GM10266 (cell line): ENCODE measurements at regions not wholly inside any gene's neighbourhood (a gene's known extent, or its start where the extent isn't known, plus 50 kb on each side); places are given as distances from the start of the nearest gene placed in this dataset.
"Not testable (repeated sequence)": the region's sequence is repeated elsewhere in the genome, so short reads cannot be mapped to it uniquely, and the experiment has no call there.

Experiments used
- DNase-seq: peaks from one replicate; pipeline ENCODE4 v3.0.0; 2012; ENCODE audit errors: extremely low spot score
- TF ChIP-seq, protein P1 (sequence below): IDR thresholded peaks from 2 replicates; pipeline ENCODE4 v1.5.1; 2012; ENCODE audit warnings: mild to moderate bottlenecking, low read depth; ENCODE audit not compliant: control insufficient read depth, insufficient read depth; ENCODE audit errors: missing control alignments

DNA sequence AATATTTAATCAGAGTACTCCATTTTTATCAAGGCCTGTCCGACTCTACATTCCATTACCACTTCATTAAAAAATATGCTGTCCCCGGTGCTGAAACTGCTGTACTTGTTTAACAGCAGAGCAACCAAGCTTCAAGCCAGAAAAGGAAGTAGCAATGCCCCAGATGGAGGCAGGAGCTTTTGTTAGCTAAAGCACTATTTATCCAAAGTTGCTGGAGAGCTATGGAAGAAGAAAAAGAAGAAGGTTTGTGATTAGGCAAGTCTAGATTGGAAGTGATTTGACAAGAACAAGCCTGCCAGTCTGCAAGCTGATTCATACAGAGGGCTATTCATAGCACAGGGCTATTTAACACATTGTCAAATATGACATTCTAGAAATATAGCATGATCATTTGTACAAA is 160.9 kb upstream of the SPTLC3 start:
- TF ChIP-seq, protein P1, sequence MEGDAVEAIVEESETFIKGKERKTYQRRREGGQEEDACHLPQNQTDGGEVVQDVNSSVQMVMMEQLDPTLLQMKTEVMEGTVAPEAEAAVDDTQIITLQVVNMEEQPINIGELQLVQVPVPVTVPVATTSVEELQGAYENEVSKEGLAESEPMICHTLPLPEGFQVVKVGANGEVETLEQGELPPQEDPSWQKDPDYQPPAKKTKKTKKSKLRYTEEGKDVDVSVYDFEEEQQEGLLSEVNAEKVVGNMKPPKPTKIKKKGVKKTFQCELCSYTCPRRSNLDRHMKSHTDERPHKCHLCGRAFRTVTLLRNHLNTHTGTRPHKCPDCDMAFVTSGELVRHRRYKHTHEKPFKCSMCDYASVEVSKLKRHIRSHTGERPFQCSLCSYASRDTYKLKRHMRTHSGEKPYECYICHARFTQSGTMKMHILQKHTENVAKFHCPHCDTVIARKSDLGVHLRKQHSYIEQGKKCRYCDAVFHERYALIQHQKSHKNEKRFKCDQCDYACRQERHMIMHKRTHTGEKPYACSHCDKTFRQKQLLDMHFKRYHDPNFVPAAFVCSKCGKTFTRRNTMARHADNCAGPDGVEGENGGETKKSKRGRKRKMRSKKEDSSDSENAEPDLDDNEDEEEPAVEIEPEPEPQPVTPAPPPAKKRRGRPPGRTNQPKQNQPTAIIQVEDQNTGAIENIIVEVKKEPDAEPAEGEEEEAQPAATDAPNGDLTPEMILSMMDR = no peak
- no peak for DNase-seq

DNA sequence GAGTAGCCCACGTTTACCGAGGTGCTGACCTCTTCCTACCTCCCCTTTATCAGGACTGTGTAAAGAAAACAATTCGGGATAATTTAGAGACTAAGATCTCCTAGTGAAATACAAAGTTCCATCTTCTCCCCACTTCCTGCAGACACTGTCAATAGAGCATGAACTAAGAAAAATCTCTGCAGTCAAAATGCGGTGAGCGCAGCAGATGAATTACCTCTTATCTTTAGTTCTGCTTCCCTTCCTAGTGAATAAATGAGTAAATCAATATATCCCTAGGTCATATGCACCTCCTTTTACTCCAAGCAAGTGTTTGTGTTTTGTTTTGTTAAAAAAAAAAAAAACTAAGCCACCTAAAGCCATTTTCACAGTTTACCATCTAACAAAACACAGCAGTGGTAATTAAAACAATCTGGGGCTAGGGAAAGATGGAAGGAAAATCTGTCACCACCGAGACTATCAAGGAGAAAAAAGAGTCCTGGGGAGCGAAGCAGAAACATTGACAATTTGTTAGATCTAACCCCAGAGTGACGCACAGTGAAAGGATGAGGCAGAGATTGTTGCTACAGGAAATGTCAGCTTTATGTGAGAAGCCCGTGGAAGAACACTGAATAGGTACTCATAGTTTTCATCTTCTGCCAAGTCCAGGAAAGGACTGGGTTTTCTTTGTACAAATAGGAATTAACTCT is 159.4 kb upstream of the SPTLC3 start:
- TF ChIP-seq, protein P1 = no peak
- no peak for DNase-seq

DNA sequence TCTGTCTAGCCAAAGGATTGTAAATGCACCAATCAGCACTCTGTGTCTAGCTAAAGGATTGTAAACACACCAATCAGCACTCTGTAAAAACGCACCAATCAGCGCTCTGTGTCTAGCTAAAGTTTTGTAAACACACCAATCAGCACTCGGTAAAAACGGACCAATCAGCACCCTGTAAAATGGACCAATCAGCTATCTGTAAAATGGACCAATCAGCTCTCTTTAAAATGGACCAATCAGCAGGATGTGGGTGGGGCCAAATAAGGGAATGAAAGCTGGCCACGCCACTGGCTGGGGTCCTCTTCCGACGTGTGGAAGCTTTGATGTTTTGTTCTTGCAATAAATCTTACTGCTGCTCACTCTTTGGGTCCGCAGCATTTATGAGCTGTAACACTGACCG is 151.1 kb upstream of the SPTLC3 start:
- DNase-seq = not testable (repeated sequence)

DNA sequence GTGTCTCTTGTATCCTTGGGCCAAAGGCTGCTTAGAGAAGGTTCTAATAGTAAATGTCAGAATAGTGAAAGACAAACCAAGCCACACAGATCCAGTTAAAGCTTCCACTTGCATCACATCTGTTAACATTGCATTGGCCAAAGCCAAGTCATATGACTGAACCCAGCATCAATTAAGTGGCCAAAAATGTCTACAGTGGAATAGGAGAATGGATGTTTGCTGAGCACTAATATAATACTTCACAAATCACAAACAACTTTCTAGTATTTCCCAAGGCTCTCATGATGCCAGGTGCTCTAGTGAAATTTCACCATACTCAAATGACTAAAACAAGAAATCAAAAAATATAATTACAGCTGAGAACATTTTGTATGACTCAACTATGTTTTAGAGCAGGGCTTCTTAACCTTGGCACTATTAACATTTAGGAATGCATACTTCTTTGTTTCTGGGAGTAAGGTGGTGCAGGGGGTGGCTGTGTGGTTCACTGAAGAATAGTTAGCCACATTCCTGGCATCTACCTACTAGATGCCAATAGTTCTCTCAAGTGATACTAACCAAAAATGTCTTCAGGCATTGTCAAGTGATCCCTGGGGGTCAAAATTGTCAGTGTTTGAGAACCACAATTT is 148.0 kb upstream of the SPTLC3 start:
- no peak for DNase-seq

DNA sequence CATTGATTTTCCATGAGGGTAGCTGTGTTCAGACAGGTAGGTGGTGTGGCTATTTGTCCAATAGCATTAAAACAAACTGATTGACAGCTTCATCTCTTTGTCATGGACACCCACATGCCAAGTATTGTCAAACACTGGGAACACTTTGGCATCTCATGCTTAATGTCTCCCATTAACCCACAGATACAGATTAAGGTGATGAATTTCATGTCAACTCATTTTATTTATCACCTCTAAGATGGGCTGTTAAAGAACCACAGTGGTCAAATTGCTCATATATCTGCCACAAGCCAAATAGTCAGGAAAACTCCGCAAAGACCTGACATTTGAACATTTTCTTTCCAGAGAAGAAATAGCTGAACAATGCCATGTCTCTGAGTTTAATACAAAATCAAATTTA is 139.1 kb upstream of the SPTLC3 start:
- no peak for DNase-seq
- TF ChIP-seq, protein P1 = no peak

More for the DNA sequence above, 148.0 kb upstream of the SPTLC3 start:
- TF ChIP-seq, protein P1 = no peak

DNA sequence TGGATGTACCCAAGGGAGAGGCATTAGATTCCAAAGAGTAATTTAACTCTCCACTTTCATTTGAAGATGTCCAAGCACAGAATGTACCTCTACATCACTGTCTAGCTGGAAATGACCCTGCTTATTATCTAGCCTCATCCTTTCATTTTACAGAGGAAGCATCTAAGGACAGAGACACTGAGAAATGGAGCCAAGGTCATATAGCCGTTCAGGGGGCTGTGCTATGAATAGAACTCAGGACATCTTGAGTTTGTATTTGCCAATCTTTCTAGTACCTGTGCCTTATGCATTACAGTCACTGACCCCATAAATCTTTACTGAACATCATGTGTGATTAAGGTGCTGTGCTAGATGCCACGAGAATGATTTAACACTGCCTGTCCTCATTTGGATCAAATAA is 138.2 kb upstream of the SPTLC3 start:
- no peak for DNase-seq
- TF ChIP-seq, protein P1 = no peak

DNA sequence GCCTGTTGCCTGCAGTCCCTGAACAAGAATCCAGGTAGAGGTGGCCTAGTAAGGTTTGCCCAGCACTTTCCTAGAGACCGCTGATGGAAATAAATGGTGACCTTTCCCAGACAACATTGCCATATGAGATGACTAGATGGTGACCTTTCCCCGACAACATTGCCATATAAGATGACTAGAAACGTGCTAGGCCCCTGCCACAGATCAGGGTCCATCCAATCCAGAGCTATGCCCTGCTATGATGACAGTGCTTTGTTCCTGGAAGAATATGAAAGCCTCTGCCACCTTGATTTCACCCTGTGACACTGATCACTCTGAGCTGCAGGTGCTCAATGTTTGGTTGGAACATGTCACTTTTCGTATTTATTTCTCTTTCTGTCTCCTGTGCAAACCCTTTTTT is 133.8 kb upstream of the SPTLC3 start:
- TF ChIP-seq, protein P1 = no peak
- DNase-seq = no peak

DNA sequence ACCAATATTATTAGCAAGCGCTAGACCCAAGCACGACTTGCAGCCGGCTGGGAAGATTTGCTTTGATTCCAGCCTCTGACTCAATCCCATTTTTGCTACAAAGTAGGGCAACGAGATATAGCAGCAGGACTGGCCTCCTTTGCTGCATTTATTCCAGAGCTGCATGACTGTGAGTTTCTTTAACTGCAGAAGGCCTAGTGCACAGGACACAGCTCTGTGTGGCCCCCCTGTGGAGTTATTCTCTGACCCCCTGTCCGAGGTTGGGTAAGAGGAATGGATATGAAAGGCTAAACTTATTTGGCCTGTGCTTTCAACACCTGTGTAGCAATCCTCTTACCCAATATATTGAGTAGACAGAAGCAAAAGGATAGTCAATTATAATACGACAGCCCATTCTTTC is 133.3 kb upstream of the SPTLC3 start:
- TF ChIP-seq, protein P1 = no peak
- DNase-seq = no peak
